Skeletal muscle satellite cell (primary cell): ENCODE measurements at regions not wholly inside any gene's neighbourhood (a gene's known extent, or its start where the extent isn't known, plus 50 kb on each side); places are given as distances from the start of the nearest gene placed in this dataset.

ENCODE experiments used
- H3K27me3 ChIP-seq: 2 replicates; pipeline ENCODE4 v1.7.0; 2013; ENCODE audit warnings: low read length; ENCODE audit not compliant: control insufficient read depth, insufficient read depth
- H3K36me3 ChIP-seq: 2 replicates; pipeline ENCODE4 v1.7.0; 2013; ENCODE audit warnings: mild to moderate bottlenecking, control low read depth, low read length; ENCODE audit not compliant: insufficient read depth
- H3K4me1 ChIP-seq: 2 replicates; pipeline ENCODE4 v1.7.0; 2013; ENCODE audit warnings: low read length; ENCODE audit not compliant: control insufficient read depth, insufficient read depth
- H3K4me2 ChIP-seq: 2 replicates; pipeline ENCODE4 v1.7.0; 2013; ENCODE audit warnings: mild to moderate bottlenecking, low read length
- H3K4me3 ChIP-seq: 2 replicates; pipeline ENCODE4 v1.7.0; 2013; ENCODE audit warnings: low read length
- H3K9ac ChIP-seq: 2 replicates; pipeline ENCODE4 v1.7.0; 2013; ENCODE audit warnings: mild to moderate bottlenecking, low read depth, low read length, moderate library complexity
- H3K9me3 ChIP-seq: replicated peaks from 2 replicates; pipeline ENCODE4 v1.7.0; 2013; ENCODE audit warnings: mild to moderate bottlenecking, control low read depth, low read length

- Histone ChIP-seq H3K4me3 (no peak overlapping the region), H3K36me3 (no peaks in the 10 kb centered on the region), H3K9me3 (no peaks in the 10 kb centered on the region), H3K27me3 (peaks cover 28% of the 10 kb centered on the region), H3K9ac (no peak overlapping the region), H3K4me1 (no peaks in the 10 kb centered on the region), H3K4me2 (no peak overlapping the region)
Measured at GRCh38 chr20:39911497-39911896, 777.5 kb downstream of the MAFB start.

GRCh38 chr20:39910536-39910935, 778.5 kb downstream of the MAFB start:
- H3K27me3 ChIP-seq = peaks cover 37% of the 10 kb centered on the region

GRCh38 chr20:39909447-39909846, 779.6 kb downstream of the MAFB start:
- Histone ChIP-seq H3K9me3 (no peaks in the 10 kb centered on the region), H3K4me1 (no peaks in the 10 kb centered on the region), H3K9ac (no peak overlapping the region), H3K36me3 (no peaks in the 10 kb centered on the region), H3K4me3 (no peak overlapping the region), H3K27me3 (peaks cover 43% of the 10 kb centered on the region), H3K4me2 (no peak overlapping the region)

More at GRCh38 chr20:39910536-39910935, 778.5 kb downstream of the MAFB start:
- Histone ChIP-seq H3K4me3 (no peak overlapping the region), H3K4me2 (no peak overlapping the region), H3K9me3 (no peaks in the 10 kb centered on the region), H3K4me1 (no peaks in the 10 kb centered on the region), H3K9ac (no peak overlapping the region), H3K36me3 (no peaks in the 10 kb centered on the region)

- H3K9ac ChIP-seq = no peak overlapping the region
- peaks cover 40% of the 10 kb centered on the region for H3K27me3 ChIP-seq
- no peaks in the 10 kb centered on the region for H3K9me3 ChIP-seq
- no peak overlapping the region for H3K4me3 ChIP-seq
- no peak overlapping the region for H3K4me2 ChIP-seq
- no peaks in the 10 kb centered on the region for H3K4me1 ChIP-seq
- H3K36me3 ChIP-seq = no peaks in the 10 kb centered on the region
Measured at GRCh38 chr20:39904476-39905112, 784.4 kb downstream of the MAFB start.

- H3K9ac ChIP-seq = no peak overlapping the region
- no peak overlapping the region for H3K4me2 ChIP-seq
- H3K36me3 ChIP-seq = no peaks in the 10 kb centered on the region
- H3K9me3 ChIP-seq = no peaks in the 10 kb centered on the region
- H3K4me3 ChIP-seq = no peak overlapping the region
- H3K4me1 ChIP-seq = no peaks in the 10 kb centered on the region
- H3K27me3 ChIP-seq = peaks cover 36% of the 10 kb centered on the region
Measured at GRCh38 chr20:39903806-39904465, 785.1 kb downstream of the MAFB start.

- Histone ChIP-seq H3K9ac (no peak overlapping the region), H3K4me1 (peaks cover 16% of the 10 kb centered on the region), H3K4me2 (no peak overlapping the region), H3K9me3 (no peaks in the 10 kb centered on the region), H3K4me3 (no peak overlapping the region), H3K36me3 (no peaks in the 10 kb centered on the region), H3K27me3 (peaks cover 7% of the 10 kb centered on the region)
Measured at GRCh38 chr20:39899881-39900280, 789.2 kb downstream of the MAFB start.

GRCh38 chr20:39898467-39898852, 790.6 kb downstream of the MAFB start:
- no peaks in the 10 kb centered on the region for H3K36me3 ChIP-seq

GRCh38 chr20:39897781-39898466, 791.1 kb downstream of the MAFB start:
- Histone ChIP-seq H3K4me2 (no peak overlapping the region), H3K4me1 (peaks cover 26% of the 10 kb centered on the region), H3K27me3 (no peaks in the 10 kb centered on the region)

More at GRCh38 chr20:39898467-39898852, 790.6 kb downstream of the MAFB start:
- Histone ChIP-seq H3K9ac (no peak overlapping the region), H3K27me3 (no peaks in the 10 kb centered on the region), H3K4me3 (no peak overlapping the region), H3K9me3 (no peaks in the 10 kb centered on the region), H3K4me1 (peaks cover 21% of the 10 kb centered on the region), H3K4me2 (no peak overlapping the region)

GRCh38 chr20:39897058-39897457, 792.0 kb downstream of the MAFB start:
- no peak overlapping the region for H3K4me3 ChIP-seq
- peak overlapping the region; percentile 27 for H3K9ac ChIP-seq
- no peaks in the 10 kb centered on the region for H3K36me3 ChIP-seq
- no peaks in the 10 kb centered on the region for H3K9me3 ChIP-seq
- H3K4me1 ChIP-seq = peaks cover 32% of the 10 kb centered on the region
- H3K27me3 ChIP-seq = no peaks in the 10 kb centered on the region
- H3K4me2 ChIP-seq = peak overlapping the region; percentile 15

More at GRCh38 chr20:39897781-39898466, 791.1 kb downstream of the MAFB start:
- H3K36me3 ChIP-seq = no peaks in the 10 kb centered on the region
- H3K4me3 ChIP-seq = peak overlapping the region; percentile 3
- no peaks in the 10 kb centered on the region for H3K9me3 ChIP-seq
- peak overlapping the region; percentile 27 for H3K9ac ChIP-seq

GRCh38 chr20:39894067-39894466, 795.0 kb downstream of the MAFB start:
- Histone ChIP-seq H3K4me1 (peaks cover 32% of the 10 kb centered on the region), H3K4me3 (no peak overlapping the region), H3K4me2 (no peak overlapping the region), H3K27me3 (no peaks in the 10 kb centered on the region), H3K9me3 (no peaks in the 10 kb centered on the region), H3K9ac (no peak overlapping the region), H3K36me3 (no peaks in the 10 kb centered on the region)

GRCh38 chr20:39893003-39893685, 795.9 kb downstream of the MAFB start:
- Histone ChIP-seq H3K36me3 (no peaks in the 10 kb centered on the region), H3K9me3 (no peaks in the 10 kb centered on the region), H3K27me3 (no peaks in the 10 kb centered on the region), H3K4me3 (no peak overlapping the region), H3K4me2 (peak overlapping the region; percentile 8), H3K9ac (no peak overlapping the region), H3K4me1 (peaks cover 30% of the 10 kb centered on the region)
